Hepatocyte (in vitro differentiated cells): ENCODE measurements at regions not wholly inside any gene's neighbourhood (a gene's known extent, or its start where the extent isn't known, plus 50 kb on each side); places are given as distances from the start of the nearest gene placed in this dataset.
A peak's percentile ranks its signal among the peaks of the same experiment; 100 is the strongest.

Source experiments
- CTCF ChIP-seq: fragments of 200-600 bp; sonication (generic); IDR thresholded peaks from 2 replicates; pipeline ENCODE4 v1.5.1; 2016; ENCODE audit warnings: antibody characterized with exemption, mild to moderate bottlenecking; ENCODE audit not compliant: poor library complexity
- EZH2 ChIP-seq: fragments of 200-600 bp; sonication (generic); IDR thresholded peaks from 2 replicates; pipeline ENCODE4 v1.6.1; 2016; ENCODE audit warnings: antibody characterized with exemption, mild to moderate bottlenecking, borderline replicate concordance
- EZH2phosphoT487 ChIP-seq: fragments of 200-600 bp; sonication (generic); IDR thresholded peaks from one replicate; pipeline ENCODE4 v1.6.1; 2018; ENCODE audit warnings: antibody characterized with exemption, mild to moderate bottlenecking, low read depth, moderate library complexity; ENCODE audit not compliant: unreplicated experiment, severe bottlenecking

- no peak for TF ChIP-seq CTCF
- TF ChIP-seq EZH2: no peak
- peak; percentile 2 for TF ChIP-seq EZH2phosphoT487
These were observed 502.3 kb downstream of the KCTD12 start for GRCh38 chr13:76383676-76384461.
